K562 (cell line): ENCODE measurements at regions not wholly inside any gene's neighbourhood (a gene's known extent, or its start where the extent isn't known, plus 50 kb on each side); places are given as distances from the start of the nearest gene placed in this dataset.
A peak's percentile ranks its signal among the peaks of the same experiment; 100 is the strongest.

Experiments
- ATAC-seq: fragments of 200-7000 bp; cut with Tn5 transposase; 3 replicates; pipeline ENCODE4 v1.9.1; 2020; ENCODE audit warnings: moderate library complexity
- BruUV-seq: library from RNA; stranded (reverse); fragments of 400-500 nt; replicated peaks from 2 replicates; lab custom pipeline; 2021; lab: Mats Ljungman, UMichigan
- CTCF ChIA-PET: fragments of 300-600 bp; formaldehyde crosslinking; extraction: SDS; loops from one replicate; lab custom pipeline; 2021; ENCODE audit warnings: low intra/inter-chr PET ratio; lab: Yijun Ruan, JAX
- POLR2A ChIA-PET: fragments of 300-600, 350-650 bp; sonication (Branson Sonifier 250); formaldehyde crosslinking; extraction: SDS; loops from one replicate; lab custom pipeline; 2021; ENCODE audit warnings: antibody characterized with exemption, inconsistent platforms; lab: Yijun Ruan, JAX
- DNase-seq, 4 experiments: peaks; one replicate each; pipeline versions ENCODE4 v3.0.0 to v3.0.0-alpha.2; 2011 to 2018; ENCODE audit warnings: low spot score in 3 of 4, mixed read lengths in 3 of 4; ENCODE audit errors: extremely low read depth in 1 of 4
- FAIRE-seq: peaks from 2 replicates; lab custom pipeline; 2011; peaks lifted over from hg19 to GRCh38; lab: Jason Lieb, UNC
- H2AFZ ChIP-seq: 2 replicates; pipeline ENCODE4 v1.6.0; 2011; ENCODE audit warnings: low read depth, low read length, control low read depth, inconsistent platforms
- H3K27ac ChIP-seq: fragments of 200-600 bp; 3 replicates; pipeline ENCODE4 v1.8.0; 2011; ENCODE audit warnings: low read depth, mild to moderate bottlenecking, control low read depth, inconsistent platforms, low read length, moderate library complexity, mixed read lengths; ENCODE audit errors: extremely low read depth
- H3K27me3 ChIP-seq, 2 experiments: fragments of 300-600 bp in 1 of 2; 2 replicates in 1 of 2; 3 replicates in 1 of 2; pipeline versions ENCODE4 v1.6.0 to v1.8.0; 2011; ENCODE audit warnings: inconsistent platforms in 2 of 2, low read length in 2 of 2, mild to moderate bottlenecking in 1 of 2, mixed read lengths in 1 of 2, moderate library complexity in 1 of 2; ENCODE audit not compliant: control insufficient read depth in 2 of 2, insufficient read depth in 2 of 2
- H3K36me3 ChIP-seq: fragments of 300-600 bp; 3 replicates; pipeline ENCODE4 v1.8.0; 2011; ENCODE audit warnings: mild to moderate bottlenecking, low read length, inconsistent platforms; ENCODE audit not compliant: control insufficient read depth, insufficient read depth
- H3K4me1 ChIP-seq, 2 experiments: fragments of 200-600 bp in 1 of 2; replicated peaks in 1 of 2; 2 replicates in 1 of 2; 3 replicates in 1 of 2; pipeline versions ENCODE4 v1.5.1 to v1.8.0; 2011; ENCODE audit warnings: inconsistent platforms in 2 of 2, low read length in 2 of 2, mild to moderate bottlenecking in 1 of 2, mixed read lengths in 1 of 2, moderate library complexity in 1 of 2; ENCODE audit not compliant: control insufficient read depth in 2 of 2, insufficient read depth in 2 of 2
- H3K4me2 ChIP-seq: 2 replicates; pipeline ENCODE4 v1.6.1; 2011; ENCODE audit warnings: low read length, control low read depth, inconsistent platforms, mixed read lengths; ENCODE audit not compliant: insufficient read depth
- H3K4me3 ChIP-seq: fragments of 200-600 bp; sonication (generic), shearing (Covaris generic); 2 replicates; pipeline ENCODE4 v1.5.1; 2016; ENCODE audit warnings: control low read depth, inconsistent platforms
- H3K79me2 ChIP-seq: fragments of 200-600 bp; 3 replicates; pipeline ENCODE4 v1.8.0; 2011; ENCODE audit warnings: low read length, inconsistent platforms; ENCODE audit not compliant: control insufficient read depth, insufficient read depth
- H3K9ac ChIP-seq, 2 experiments: 2 replicates each; pipeline versions ENCODE4 v1.6.0 to v1.6.1; 2011; ENCODE audit warnings: low read depth in 2 of 2, low read length in 2 of 2, control low read depth in 1 of 2, inconsistent platforms in 1 of 2, mild to moderate bottlenecking in 1 of 2, mixed read lengths in 1 of 2; ENCODE audit not compliant: insufficient read depth in 1 of 2
- H3K9me1 ChIP-seq: one replicate; pipeline ENCODE4 v1.6.0; 2011; ENCODE audit warnings: inconsistent platforms, mild to moderate bottlenecking, low read length, moderate library complexity; ENCODE audit not compliant: control insufficient read depth, insufficient read depth
- H3K9me3 ChIP-seq: replicated peaks from 2 replicates; pipeline ENCODE4 v1.5.1; 2011; ENCODE audit warnings: low read depth, low read length, inconsistent platforms; ENCODE audit not compliant: control insufficient read depth, insufficient read depth
- H4K20me1 ChIP-seq: replicated peaks from 2 replicates; pipeline ENCODE4 v1.6.1; 2011; ENCODE audit warnings: low read length, inconsistent platforms, mixed read lengths; ENCODE audit not compliant: control insufficient read depth, insufficient read depth
- ARNT ChIP-seq, 2 experiments: fragments of 450-650 bp; IDR thresholded peaks; 2 replicates each; pipeline ENCODE4 v1.6.1; 2016; ENCODE audit warnings: mild to moderate bottlenecking in 1 of 2
- ATF4 ChIP-seq: fragments of 450-650 bp; formaldehyde crosslinking; IDR thresholded peaks from 2 replicates; pipeline ENCODE4 v1.4.0; 2022; ENCODE audit warnings: mild to moderate bottlenecking, moderate library complexity
- CEBPB ChIP-seq: fragments of 450-650 bp; IDR thresholded peaks from 2 replicates; pipeline ENCODE4 v1.6.1; 2016; ENCODE audit warnings: missing genetic modification characterization, missing compliant biosample characterization
- GMEB1 ChIP-seq: fragments of 250-450 bp; sonication (Bioruptor Pico); IDR thresholded peaks from 2 replicates; pipeline ENCODE4 v1.4.0; 2020; ENCODE audit warnings: mild to moderate bottlenecking
- MCM7 ChIP-seq, 2 experiments: fragments of 450-650 bp; IDR thresholded peaks; 2 replicates each; pipeline ENCODE4 v1.6.1; 2016 to 2018
- MIER1 ChIP-seq: fragments of 450-650 bp; IDR thresholded peaks from 2 replicates; pipeline ENCODE4 v1.6.1; 2016; ENCODE audit warnings: antibody characterized with exemption, mild to moderate bottlenecking, low read depth
- NR2C1 ChIP-seq, 2 experiments: fragments of 450-650 bp; IDR thresholded peaks; 2 replicates each; pipeline ENCODE4 v1.6.1; 2017; ENCODE audit warnings: mild to moderate bottlenecking in 2 of 2, antibody characterized with exemption in 1 of 2, inconsistent platforms in 1 of 2, missing compliant biosample characterization in 1 of 2, missing genetic modification characterization in 1 of 2
- ZNF551 ChIP-seq: fragments of 250-450 bp; sonication (Bioruptor Pico); IDR thresholded peaks from 2 replicates; pipeline ENCODE4 v1.5.0; 2021; ENCODE audit warnings: mild to moderate bottlenecking, moderate library complexity
- WGBS: fragments of 100-300 bp; shearing (Covaris generic); methylation state at CpG from one replicate; pipeline ENCODE4 v1.1.6; 2016; ENCODE audit warnings: low coverage, mixed read lengths; ENCODE audit not compliant: insufficient coverage; ENCODE audit errors: missing lambda C conversion rate; 5-methylcytosine and 5-hydroxymethylcytosine counted together
- in situ Hi-C: fragments of 300-500 bp; cut with MboI; formaldehyde crosslinking; loops from 4 replicates; pipeline ENCODE4 v1.15.0; 2018; ENCODE audit warnings: inconsistent platforms, mixed read lengths
- intact Hi-C: fragments of 100-400 bp; cut with micrococcal nuclease; formaldehyde crosslinking; loops from 2 replicates; pipeline ENCODE4 v1.14.2; 2022

- Histone ChIP-seq H3K9me1 (no peaks in the 10 kb centered on the region), H3K4me1 (no peaks in the 10 kb centered on the region), H3K9ac (no peak overlapping the region), H3K27me3 (peaks cover 20 to 44% of the 10 kb centered on the region in 2 experiments), H4K20me1 (no peaks in the 10 kb centered on the region), H3K36me3 (no peaks in the 10 kb centered on the region), H2AFZ (no peak overlapping the region), H3K79me2 (no peaks in the 10 kb centered on the region), H3K4me2 (no peak overlapping the region), H3K27ac (no peak overlapping the region), H3K4me3 (no peak overlapping the region), H3K9me3 (no peaks in the 10 kb centered on the region)
- WGBS, result 2% methylated on average over 8 of the region's 8 CpGs
- no peak for DNase-seq
- no peak for ATAC-seq
- 0 out of 2 replicates have a peak, but pooled peaks have one; percentile 11 for TF ChIP-seq CEBPB (tag)
- TF ChIP-seq ATF4 (CRISPR knock-in tag), result no peak
- POLR2A ChIA-PET, result interaction anchor here (0.6 kb wide), 1 partner anchor 140 kb away, joined by 3 read pairs; no protein-coding TSS in a partner anchor
- FAIRE-seq, result no peak
- in situ Hi-C loops, result no loop called here
- BruUV-seq, result no TSS peak
- intact Hi-C loops, result no loop called here
- CTCF ChIA-PET, result no interaction called here
These were observed 98.8 kb downstream of the CTAGE1 start for GRCh38 chr18:22318745-22319407.

GRCh38 chr18:22314420-22314819 lies 103.3 kb downstream of the CTAGE1 start:
- no TSS peak for BruUV-seq
- ChIA-PET POLR2A (no interaction called here), CTCF (no interaction called here)
- Histone ChIP-seq H3K36me3 (no peaks in the 10 kb centered on the region), H3K4me3 (no peak overlapping the region), H3K9me1 (no peaks in the 10 kb centered on the region), H4K20me1 (no peaks in the 10 kb centered on the region), H3K4me1 (no peaks in the 10 kb centered on the region), H3K9ac (no peak overlapping the region), H3K9me3 (no peaks in the 10 kb centered on the region), H3K27ac (no peak overlapping the region), H3K79me2 (no peaks in the 10 kb centered on the region), H3K4me2 (no peak overlapping the region), H2AFZ (no peak overlapping the region), H3K27me3 (peaks cover 19 to 29% of the 10 kb centered on the region in 2 experiments; a peak in 4 of 5 replicates)
- DNase-seq (no peak), ATAC-seq (no peak), FAIRE-seq (no peak)
- in situ Hi-C loops, result no loop called here
- intact Hi-C loops, result no loop called here
- TF ChIP-seq GMEB1, result no peak
- no peak for TF ChIP-seq MIER1
- TF ChIP-seq ARNT (IDR thresholded peaks at IDR 0.05), result no peak
- no peak for TF ChIP-seq ZNF551 (CRISPR knock-in tag)
- no peak for TF ChIP-seq NR2C1 (IDR thresholded peaks at IDR 0.05)
- TF ChIP-seq NR2C1 (tag; IDR thresholded peaks at IDR 0.05), result no peak
- TF ChIP-seq MCM7 (IDR thresholded peaks at IDR 0.05), result no peak
- WGBS, result 0% methylated on average over 3 of the region's 3 CpGs
